ENCODE measurements at regions not wholly inside any gene's neighbourhood (a gene's known extent, or its start where the extent isn't known, plus 50 kb on each side); places are given as distances from the start of the nearest gene placed in this dataset.

GRCh38 chr5:174790906-174791305 lies 66.5 kb downstream of the MSX2 start:
- H3F3A ChIP-seq (ENCODE audit: low read depth) = no peaks in the 10 kb centered on the region
- no peaks in the 10 kb centered on the region for H3K9me3 ChIP-seq (ENCODE audit: insufficient read depth, low read depth, low read length)
- H4K20me1 ChIP-seq (ENCODE audit: insufficient read depth, low read length, poor library complexity, severe bottlenecking) = no peaks in the 10 kb centered on the region
- no peak for TF ChIP-seq EZH2phosphoT487 (IDR thresholded peaks at IDR 0.05; ENCODE audit: borderline replicate concordance)
- no peak for TF ChIP-seq CTCF (conservative IDR thresholded peaks at IDR 0.05; ENCODE audit: low read length)
- H2AFZ ChIP-seq (ENCODE audit: low read length) = no peak overlapping the region
- no peaks in the 10 kb centered on the region for H3K79me2 ChIP-seq (ENCODE audit: insufficient read depth, low read length)
- no peak overlapping the region for H3K4me2 ChIP-seq (ENCODE audit: low read depth, low read length, poor library complexity, severe bottlenecking)
- no peak overlapping the region for H3K4me3 ChIP-seq (ENCODE audit: low read length, poor library complexity, severe bottlenecking)
- no peaks in the 10 kb centered on the region for H3K36me3 ChIP-seq (ENCODE audit: insufficient read depth, low read length)
- no peak overlapping the region for H3K9ac ChIP-seq (ENCODE audit: low read depth, low read length, poor library complexity, severe bottlenecking)
- H3K9me2 ChIP-seq (replicated peaks; ENCODE audit: low read depth, low read length) = no peaks in the 10 kb centered on the region
- no peaks in the 10 kb centered on the region for H3K4me1 ChIP-seq (ENCODE audit: insufficient read depth, low read length, poor library complexity, severe bottlenecking)
- H3K27me3 ChIP-seq (ENCODE audit: insufficient read depth, low read length, poor library complexity, severe bottlenecking) = no peaks in the 10 kb centered on the region

- Histone ChIP-seq H3K4me3 (ENCODE audit: low read length, poor library complexity, severe bottlenecking) (no peak overlapping the region), H3F3A (ENCODE audit: low read depth) (no peaks in the 10 kb centered on the region), H3K27me3 (ENCODE audit: insufficient read depth, low read length, poor library complexity, severe bottlenecking) (no peaks in the 10 kb centered on the region), H3K9ac (ENCODE audit: low read depth, low read length, poor library complexity, severe bottlenecking) (no peak overlapping the region), H2AFZ (ENCODE audit: low read length) (no peak overlapping the region), H3K9me3 (ENCODE audit: insufficient read depth, low read depth, low read length) (no peaks in the 10 kb centered on the region), H4K20me1 (ENCODE audit: insufficient read depth, low read length, poor library complexity, severe bottlenecking) (no peaks in the 10 kb centered on the region), H3K79me2 (ENCODE audit: insufficient read depth, low read length) (no peaks in the 10 kb centered on the region), H3K9me2 (replicated peaks; ENCODE audit: low read depth, low read length) (no peaks in the 10 kb centered on the region), H3K4me1 (ENCODE audit: insufficient read depth, low read length, poor library complexity, severe bottlenecking) (no peaks in the 10 kb centered on the region), H3K4me2 (ENCODE audit: low read depth, low read length, poor library complexity, severe bottlenecking) (no peak overlapping the region), H3K36me3 (ENCODE audit: insufficient read depth, low read length) (no peaks in the 10 kb centered on the region)
- no peak for TF ChIP-seq EZH2phosphoT487 (IDR thresholded peaks at IDR 0.05; ENCODE audit: borderline replicate concordance)
- no peak for TF ChIP-seq CTCF (conservative IDR thresholded peaks at IDR 0.05; ENCODE audit: low read length)
Observed at GRCh38 chr5:174789596-174789995, 65.2 kb downstream of the MSX2 start.

GRCh38 chr5:174785120-174785680 lies 60.8 kb downstream of the MSX2 start:
- Histone ChIP-seq H2AFZ (ENCODE audit: low read length) (no peak overlapping the region), H3K9me3 (ENCODE audit: insufficient read depth, low read depth, low read length) (no peaks in the 10 kb centered on the region), H3K9me2 (replicated peaks; ENCODE audit: low read depth, low read length) (no peaks in the 10 kb centered on the region), H3K9ac (ENCODE audit: low read depth, low read length, poor library complexity, severe bottlenecking) (no peak overlapping the region), H3F3A (ENCODE audit: low read depth) (no peaks in the 10 kb centered on the region), H3K27me3 (ENCODE audit: insufficient read depth, low read length, poor library complexity, severe bottlenecking) (no peaks in the 10 kb centered on the region), H3K4me2 (ENCODE audit: low read depth, low read length, poor library complexity, severe bottlenecking) (no peak overlapping the region), H3K79me2 (ENCODE audit: insufficient read depth, low read length) (no peaks in the 10 kb centered on the region), H3K36me3 (ENCODE audit: insufficient read depth, low read length) (no peaks in the 10 kb centered on the region), H3K4me1 (ENCODE audit: insufficient read depth, low read length, poor library complexity, severe bottlenecking) (no peaks in the 10 kb centered on the region), H4K20me1 (ENCODE audit: insufficient read depth, low read length, poor library complexity, severe bottlenecking) (no peaks in the 10 kb centered on the region), H3K4me3 (ENCODE audit: low read length, poor library complexity, severe bottlenecking) (no peak overlapping the region)
- no peak for TF ChIP-seq EZH2phosphoT487 (IDR thresholded peaks at IDR 0.05; ENCODE audit: borderline replicate concordance)
- TF ChIP-seq CTCF (conservative IDR thresholded peaks at IDR 0.05; ENCODE audit: low read length) = no peak
